GM18498 (cell line): ENCODE measurements at regions not wholly inside any gene's neighbourhood (a gene's known extent, or its start where the extent isn't known, plus 50 kb on each side); places are given as distances from the start of the nearest gene placed in this dataset.
"Not testable (repeated sequence)": the region's sequence is repeated elsewhere in the genome, so short reads cannot be mapped to it uniquely, and the experiment has no call there.

Source experiments
- ATAC-seq: cut with Tn5 transposase; IDR thresholded peaks from one replicate; pipeline ENCODE4 v1.9.1; 2021; ENCODE audit warnings: mild to moderate bottlenecking, moderate library complexity; ENCODE audit not compliant: unreplicated experiment

DNA sequence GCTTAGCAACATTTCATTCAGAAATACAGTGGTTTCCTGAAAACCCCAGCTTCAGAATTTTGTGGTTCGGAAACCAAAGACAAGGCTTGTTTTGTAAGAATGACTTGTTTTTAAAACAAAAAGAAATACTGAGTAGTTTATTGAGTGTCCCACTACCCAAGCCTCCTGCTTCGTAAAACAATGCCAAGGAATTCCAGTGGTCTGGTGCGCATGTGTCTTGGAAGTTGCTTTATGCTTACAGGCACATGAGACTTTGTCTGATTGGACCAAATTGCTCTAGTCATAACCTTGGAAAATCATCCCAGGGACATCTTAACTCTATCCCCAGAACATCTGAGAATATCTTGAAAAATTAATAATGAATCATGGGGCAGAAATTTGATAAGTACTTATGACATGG lies 77.1 kb upstream of the FST start:
- no peak for ATAC-seq

DNA sequence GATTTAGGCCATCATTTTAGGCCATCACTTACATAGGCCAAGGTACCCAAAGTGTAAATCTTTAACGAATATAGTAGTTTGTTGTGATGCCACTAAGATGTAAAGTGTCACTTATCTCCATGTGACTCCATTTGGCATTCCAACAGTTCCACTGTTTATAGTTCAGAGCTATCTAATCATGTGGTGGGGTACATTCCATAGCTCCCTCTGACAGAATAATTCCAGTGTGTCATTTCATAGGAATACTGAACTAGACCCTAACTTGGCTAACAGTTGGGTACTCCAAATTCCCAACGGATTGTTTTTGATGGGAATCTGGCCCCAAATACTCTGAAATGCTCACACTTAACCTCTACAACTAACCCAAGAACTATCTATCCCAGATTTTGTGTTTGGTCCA lies 76.7 kb upstream of the FST start:
- ATAC-seq, result no peak

DNA sequence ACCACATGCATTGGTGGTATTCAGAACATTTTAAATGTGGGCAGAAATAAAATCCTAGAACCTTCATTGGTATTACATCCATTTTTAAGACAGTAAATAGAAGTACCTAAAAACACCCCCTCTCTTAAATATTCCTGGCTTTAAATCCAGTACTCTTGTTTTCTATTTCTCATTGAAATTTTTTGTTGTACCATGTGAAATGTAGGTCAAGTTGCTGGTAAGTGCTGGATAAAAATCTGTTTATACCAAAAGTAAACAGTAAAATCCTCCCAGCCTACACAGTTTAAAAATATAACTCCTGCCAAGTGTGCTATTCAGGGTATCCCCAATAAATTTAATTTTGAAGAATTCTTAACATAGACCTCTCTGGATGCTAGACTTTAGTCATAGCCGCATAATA lies 75.0 kb upstream of the FST start:
- no peak for ATAC-seq

DNA sequence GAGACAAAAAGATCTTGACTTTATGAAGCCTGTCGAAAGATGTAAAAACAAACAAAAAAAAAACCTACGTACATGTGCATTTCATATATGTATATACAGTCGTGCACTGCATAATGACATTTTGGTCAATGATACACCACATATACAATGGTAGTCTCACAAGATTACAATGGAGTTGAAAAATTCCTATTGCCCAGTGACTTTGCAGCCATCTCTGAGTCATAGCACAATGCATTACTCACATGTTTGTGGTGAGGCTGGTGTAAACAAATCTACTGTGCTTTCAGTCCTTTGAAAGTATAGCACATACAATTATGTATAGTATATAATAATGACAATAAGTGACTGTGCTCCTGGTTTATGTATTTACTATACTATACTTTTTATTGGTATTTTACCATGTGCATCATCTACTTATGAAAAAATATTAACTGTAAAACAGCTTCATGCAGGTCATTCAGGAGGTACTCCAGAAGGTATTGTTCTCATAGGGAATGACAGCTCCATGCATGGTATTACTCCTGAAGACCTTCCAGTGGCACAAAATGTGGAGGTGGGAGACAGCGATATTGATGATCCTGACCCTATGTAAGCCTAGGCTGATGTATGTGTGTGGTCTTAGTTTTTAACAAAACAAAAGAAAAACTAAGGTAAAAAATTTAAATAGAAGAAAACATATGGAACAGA lies 73.7 kb upstream of the FST start:
- ATAC-seq, result no peak

DNA sequence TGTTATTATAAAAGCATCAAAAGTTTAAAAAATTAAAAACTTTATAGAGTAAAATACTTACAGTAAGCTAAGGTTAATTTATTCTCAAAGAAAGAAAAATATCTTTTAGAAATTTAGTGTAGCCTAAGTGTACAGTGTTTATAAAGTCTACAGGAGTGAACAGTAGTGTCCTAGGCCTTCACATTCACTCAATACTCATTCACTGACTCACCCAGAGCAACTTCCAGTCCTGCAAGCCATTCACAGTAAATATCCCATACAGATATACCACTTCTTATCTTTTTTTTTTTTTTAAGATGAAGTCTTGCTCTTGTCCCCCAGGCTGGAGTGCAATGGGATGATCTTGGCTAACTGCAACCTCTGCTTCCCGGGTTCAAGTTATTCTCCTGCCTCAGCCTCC lies 73.1 kb upstream of the FST start:
- ATAC-seq, result no peak

DNA sequence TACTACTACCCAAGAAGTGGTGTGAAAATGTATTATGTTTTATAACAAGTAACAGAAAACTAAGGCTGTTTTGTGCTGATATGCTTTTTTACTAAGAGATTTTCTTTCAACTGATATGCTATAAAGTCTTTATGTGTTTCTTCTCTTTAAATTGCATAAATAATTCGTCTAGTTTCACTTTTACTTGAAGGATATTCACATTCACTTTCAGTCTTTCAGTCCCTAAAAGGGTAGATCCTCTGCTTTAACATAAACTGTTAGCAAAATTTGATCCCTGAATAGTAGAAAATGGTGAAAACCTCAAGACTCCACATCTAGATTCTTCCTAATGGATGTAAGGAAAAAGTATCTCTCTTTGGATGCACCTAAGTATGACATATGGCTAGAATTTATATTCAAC lies 69.0 kb upstream of the FST start:
- peak; percentile 47 for ATAC-seq

DNA sequence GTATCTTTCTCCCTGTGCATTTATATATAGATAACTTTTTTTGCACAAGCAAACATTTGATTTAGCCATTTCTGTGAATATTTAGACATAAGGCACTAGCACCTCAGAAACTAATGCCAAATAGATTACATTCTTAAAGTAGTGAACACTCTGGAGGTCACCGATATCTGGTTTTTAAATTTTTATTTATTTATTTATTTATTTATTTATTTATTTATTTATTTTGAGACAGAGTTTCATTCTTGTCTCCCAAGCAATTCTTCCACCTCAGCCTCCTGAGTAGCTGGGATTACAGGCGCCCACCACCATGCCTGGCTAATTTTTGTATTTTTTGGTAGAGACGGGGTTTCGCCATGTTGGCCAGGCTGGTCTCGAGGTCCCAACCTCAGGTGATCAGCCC lies 67.9 kb upstream of the FST start:
- ATAC-seq, result not testable (repeated sequence)

DNA sequence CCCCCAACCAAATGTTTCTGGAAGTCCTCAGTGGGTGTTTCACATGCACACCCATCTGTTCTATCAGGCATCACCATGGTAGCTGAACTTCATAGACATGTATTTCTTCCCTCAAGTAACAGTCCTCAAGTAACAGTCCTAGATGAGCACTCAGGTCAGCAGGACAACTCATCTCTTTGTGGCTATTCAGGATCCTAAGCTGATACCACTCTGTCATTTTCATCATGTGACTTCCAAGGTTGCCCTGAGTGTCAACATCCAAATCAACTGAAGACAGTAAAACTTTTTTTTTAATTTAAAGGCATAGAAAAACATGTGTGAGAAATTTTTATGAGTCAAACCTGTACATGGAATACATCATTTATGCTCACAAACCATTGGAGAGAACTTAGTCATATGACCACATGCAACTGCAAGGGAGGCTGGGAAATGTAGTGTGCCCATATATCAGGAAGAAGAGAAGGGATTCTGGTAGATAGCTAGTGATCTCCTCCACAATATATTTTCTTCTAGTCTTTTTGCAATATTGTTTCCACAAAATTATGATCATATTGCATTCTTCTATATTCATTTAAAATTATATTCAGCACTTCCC lies 64.2 kb upstream of the FST start:
- no peak for ATAC-seq

DNA sequence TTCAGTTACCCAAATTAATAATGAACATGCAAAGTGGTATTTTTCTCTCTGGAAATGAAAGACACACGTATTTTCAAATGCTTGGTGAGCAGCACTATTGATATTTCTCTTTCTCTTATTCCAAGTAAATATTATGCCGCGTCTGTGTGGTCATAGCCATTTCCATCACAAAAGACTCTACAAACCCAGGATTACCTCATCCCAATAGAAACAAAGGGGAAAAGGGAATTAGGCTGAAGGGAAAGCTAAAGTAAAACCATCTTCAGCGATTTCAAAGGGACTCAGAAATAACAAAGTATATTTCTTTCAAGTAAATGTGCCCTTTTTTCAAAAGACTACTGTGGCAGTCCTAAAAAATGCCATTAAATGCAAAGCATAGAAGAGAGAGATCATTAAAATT lies 62.0 kb upstream of the FST start:
- ATAC-seq, result no peak

DNA sequence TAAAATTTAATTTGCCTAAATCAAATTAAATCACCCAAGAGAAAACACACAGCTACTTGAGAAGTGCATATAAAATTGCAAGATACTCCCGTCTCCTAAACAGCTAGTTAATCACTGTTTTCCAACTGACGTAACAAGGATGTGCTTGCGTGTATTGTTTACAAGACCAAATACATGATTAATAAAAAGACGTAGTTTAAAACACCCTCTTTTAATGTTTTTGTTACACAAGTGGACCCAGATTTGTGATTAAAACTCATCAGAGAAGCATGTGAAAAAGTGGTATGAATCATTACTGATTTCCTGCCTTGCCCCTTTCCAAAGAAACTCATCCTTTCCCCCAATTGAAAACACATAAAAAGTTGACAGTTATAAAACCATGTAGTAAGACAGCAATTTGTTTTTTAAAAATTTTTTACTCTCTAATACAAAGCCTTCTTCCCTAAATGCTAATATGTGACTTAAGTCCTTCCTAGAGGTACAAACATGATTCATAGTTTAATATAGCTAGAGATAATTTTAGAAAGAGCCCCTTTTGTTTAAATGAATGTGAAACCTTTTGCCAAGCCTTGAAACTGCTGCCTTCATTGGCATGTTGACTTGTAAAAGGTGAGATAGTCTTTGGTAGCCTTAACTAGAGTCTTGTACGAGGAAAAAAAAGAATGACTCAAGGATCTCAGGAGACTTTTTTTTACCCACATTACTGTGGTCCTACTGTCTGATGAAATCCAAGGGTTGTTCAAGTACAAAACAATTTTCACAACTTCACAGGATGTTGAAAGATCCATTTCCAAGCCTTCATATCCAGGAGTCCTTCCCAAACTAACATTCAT lies 61.4 kb upstream of the FST start:
- no peak for ATAC-seq

DNA sequence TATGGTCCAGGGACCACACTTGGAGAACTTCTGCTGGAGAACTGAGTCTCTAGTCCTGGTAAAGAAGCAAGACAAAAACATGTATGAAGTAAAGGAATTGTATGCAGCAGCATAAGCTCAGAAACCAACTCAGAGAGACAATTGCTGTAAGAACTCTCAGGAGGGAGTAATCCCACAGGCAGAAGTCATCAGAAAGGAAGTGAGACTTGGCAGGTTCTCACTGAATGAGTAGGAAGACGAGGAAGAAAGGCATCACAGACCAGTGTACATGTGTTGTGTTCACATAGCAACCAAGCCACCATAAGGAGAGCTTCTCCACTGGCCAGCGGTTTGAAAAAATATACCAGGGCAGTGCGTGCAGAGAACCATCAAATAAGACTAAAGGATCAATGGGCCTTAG lies 57.9 kb upstream of the FST start:
- ATAC-seq, result no peak

DNA sequence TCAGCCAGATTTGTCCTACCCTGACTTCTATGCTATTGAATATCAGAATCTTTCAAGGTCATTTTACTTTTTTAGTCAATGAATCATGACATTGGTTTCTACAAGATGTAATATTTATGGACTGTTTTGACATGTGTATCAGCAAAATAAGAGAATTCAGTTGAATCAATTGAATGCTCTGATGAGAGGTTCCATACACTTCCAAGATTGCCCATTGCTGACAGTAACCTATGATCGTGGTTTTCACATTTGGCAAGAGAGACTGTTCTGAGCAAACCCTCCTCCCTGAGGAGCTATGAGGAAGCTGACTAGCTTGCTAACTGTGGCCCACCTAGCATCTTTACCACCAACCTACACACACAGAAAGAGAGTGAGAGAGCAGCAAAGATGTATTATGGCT lies 56.7 kb upstream of the FST start:
- no peak for ATAC-seq

DNA sequence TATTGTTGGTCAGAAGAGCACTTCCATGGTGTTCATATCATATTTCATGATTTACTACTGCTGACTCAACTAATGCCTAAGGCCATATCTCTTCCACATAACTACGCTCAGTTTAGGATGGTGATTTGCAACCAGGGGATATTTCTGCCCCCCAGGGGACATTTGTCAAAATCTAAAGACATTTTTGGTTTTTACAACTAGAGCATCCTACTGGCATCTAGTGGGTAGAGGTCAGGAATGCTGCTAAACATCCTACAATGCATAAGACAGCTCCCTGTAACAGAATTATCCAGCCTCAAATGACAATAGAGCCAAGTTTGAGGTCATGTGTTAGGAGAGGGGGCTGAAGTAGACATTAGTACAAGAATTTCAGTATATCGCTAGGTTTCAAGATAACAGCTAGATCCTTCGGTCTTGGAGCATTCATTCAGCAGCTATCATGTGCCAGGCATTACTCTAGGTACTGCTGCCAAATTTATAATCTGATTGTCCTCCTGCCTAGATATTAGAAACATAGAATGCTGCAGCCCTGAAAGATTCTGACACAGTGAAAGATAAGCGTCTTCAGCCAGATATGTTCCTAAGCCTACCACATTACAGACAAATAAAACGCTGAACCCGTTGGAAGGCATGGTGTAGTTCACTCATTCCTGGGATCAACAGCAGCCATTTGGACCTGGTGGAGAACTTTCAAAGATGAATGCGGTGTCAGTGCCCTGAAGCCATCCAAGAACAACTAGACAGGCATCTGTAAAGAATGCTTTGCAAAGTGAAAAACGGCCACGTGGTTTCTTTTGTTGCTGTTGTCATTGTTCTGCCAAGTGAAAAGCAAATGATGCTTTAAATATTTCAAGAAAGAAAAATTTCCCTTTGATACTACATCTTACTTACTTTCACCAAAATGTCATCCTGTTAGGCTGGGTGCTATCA lies 55.5 kb upstream of the FST start:
- no peak for ATAC-seq

DNA sequence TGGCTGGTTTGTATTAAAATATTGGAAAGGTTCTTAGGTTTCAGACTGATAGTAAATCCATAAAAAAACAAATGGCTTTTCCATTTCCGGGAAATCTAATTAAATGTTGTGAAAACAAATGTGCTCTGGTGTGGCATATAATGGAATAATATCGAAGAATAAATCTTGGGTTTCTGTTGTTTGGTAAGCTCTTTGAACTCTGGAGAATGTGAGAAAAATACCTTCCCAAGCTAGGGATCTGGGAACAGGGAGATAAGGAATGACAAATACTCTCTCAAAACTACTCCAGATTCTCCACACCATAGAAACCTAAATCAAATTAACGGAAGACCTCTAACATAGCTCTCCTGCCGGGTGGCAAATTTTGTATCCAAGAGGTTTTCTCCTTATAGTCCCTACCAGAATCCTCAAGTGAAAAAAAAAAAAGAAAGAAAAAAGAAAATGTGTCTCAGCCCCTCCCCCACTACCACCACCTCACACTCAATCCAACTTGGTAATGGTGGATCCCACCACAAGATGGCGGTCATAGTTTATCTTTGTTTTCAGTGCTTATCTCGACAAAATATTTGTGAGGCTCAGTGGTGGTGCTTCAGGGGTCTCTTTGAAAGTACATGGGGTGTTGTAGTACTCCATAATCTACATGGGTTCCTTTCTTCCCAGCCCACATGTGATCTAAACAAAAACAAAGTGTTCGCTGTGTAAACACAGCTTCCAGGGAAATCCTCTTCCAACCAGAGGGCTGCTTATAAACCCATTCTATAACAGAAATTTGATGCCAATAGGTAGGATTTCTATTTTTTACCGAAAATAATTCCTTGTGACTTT lies 54.5 kb upstream of the FST start:
- ATAC-seq, result no peak

DNA sequence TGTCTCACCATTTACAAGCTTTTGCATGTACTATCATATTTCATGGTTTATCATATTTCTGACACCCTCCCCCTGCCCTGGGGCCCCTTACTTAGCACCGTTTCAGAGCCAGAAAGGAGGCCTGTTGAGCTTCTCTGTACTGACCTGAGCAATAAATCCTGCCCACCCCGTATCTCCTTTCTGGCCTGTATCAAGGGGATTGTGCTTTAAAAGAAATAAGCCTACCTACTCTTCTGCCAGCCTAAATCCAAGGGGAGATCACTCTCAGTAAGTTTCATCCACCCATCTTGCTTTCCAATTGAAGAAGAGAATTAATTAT lies 54.0 kb upstream of the FST start:
- ATAC-seq, result no peak

DNA sequence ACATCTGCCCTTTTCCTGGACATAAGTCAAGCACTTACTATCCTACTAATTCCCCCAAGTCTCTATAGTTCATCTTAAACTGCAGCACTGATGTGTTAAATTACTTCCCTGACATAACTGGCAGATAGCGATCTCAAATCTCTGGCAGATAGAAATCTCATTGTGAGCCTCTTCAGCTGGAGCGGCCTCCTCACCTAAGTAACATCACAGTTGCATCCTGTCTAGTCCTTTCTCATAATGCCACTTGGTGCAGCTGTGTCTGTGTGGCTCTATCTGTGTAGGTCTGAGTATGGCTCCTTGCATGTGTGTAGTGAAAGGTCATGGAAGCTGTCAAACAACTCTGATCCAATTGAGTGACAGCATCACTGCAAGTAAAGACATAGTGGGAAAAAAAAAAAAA lies 53.6 kb upstream of the FST start:
- no peak for ATAC-seq

DNA sequence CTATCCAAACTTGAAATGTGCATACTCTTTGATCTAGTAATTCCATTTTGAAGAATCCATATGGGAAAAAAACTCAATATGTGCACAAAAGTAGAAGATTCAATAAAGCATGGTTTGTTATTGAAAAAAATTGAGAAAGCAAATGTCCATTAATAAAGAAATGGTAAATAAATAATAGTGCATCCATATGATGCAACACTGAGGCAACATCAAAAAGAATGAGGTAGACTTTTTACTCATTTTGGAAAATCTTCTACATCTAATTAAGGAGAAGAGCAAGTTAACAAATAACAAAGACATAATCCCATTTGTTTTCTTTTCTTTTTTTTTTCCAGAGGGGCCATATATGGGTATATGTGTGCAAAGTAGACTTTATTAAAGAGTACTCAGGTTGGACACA lies 52.5 kb upstream of the FST start:
- ATAC-seq, result no peak

DNA sequence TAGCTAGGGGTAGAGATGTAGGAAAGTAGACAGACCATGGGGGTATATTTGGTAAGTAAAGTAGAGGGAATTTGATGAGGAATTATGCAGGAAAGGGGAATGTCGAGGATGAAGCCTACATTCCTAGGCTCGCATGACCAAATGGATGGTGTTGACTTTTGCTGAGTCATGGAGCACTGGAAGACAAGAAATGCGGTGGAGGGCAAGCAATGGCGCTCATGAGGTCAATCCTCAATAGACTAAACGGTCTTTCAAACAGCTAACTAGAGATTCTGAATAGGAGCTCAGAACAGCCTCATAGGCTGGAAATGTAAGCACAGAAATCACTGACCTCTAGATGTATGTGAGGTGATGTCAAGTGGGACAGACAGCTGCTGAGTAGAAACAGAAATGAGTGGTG lies 50.7 kb upstream of the FST start:
- no peak for ATAC-seq

DNA sequence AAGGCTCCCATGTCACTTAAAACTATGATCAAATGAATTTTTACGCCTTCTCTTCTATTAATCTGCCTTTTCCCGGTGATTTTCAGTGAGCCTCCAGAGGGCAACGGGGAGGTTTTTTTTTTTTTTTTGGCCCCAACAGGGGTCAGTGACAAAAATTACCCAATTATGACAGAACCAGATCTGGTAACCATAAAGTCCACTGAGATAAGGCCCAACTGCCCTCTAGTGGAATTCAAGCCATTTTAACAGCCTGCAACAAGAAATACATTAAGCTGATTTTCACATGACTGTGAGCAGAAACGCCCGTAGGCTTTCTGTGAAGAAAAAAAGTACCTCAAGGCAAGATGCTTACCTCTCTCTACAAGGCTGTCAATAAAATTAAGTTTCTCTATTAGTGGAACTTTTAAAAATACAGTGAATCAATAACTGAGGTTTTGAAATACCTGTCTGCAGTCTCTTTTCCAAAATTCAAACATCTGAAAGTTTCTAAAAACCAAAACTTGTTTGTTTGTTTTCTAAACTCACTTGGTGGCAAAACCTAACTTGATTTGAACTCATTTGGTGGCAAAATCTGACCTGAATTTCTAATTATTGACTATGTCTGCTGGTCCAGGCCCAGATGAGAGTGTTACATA lies 49.7 kb upstream of the FST start:
- no peak for ATAC-seq
